ENCODE measurements at regions not wholly inside any gene's neighbourhood (a gene's known extent, or its start where the extent isn't known, plus 50 kb on each side); places are given as distances from the start of the nearest gene placed in this dataset.

DNA sequence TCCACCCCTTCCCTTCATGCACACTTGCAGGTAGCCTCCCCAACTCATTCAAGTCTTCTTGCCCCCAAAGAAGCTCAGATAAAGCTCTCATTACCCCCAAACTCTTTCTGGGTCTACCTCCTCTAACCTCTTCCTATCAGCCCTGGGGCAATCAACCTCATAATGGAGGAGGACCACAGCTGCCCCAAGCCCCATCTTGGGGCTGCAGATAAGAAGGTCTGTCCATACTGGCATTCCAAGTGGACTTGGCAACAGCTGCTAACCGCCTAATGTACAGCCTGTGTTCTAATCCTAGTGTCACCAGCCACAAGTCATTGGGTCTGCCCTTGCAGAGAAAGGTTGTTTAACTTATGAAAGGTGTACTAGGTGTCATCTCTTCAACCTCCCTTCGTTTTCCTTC is 107.4 kb upstream of the ADGRF1 start:
- H3K4me3 Mint-ChIP-seq: no peak overlapping the region
- no peak overlapping the region for H3K27ac Mint-ChIP-seq
- TF ChIP-seq, protein P1, sequence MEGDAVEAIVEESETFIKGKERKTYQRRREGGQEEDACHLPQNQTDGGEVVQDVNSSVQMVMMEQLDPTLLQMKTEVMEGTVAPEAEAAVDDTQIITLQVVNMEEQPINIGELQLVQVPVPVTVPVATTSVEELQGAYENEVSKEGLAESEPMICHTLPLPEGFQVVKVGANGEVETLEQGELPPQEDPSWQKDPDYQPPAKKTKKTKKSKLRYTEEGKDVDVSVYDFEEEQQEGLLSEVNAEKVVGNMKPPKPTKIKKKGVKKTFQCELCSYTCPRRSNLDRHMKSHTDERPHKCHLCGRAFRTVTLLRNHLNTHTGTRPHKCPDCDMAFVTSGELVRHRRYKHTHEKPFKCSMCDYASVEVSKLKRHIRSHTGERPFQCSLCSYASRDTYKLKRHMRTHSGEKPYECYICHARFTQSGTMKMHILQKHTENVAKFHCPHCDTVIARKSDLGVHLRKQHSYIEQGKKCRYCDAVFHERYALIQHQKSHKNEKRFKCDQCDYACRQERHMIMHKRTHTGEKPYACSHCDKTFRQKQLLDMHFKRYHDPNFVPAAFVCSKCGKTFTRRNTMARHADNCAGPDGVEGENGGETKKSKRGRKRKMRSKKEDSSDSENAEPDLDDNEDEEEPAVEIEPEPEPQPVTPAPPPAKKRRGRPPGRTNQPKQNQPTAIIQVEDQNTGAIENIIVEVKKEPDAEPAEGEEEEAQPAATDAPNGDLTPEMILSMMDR (IDR thresholded peaks at IDR 0.05; ENCODE audit: unreplicated experiment): no peak
- H3K4me1 Mint-ChIP-seq: peaks cover 21% of the 10 kb centered on the region
- DNase-seq (ENCODE audit: low spot score in 2 of 2, unreplicated experiment in 2 of 2): no peak
- no peaks in the 10 kb centered on the region for H3K27me3 Mint-ChIP-seq (ENCODE audit: low read depth)
- no peaks in the 10 kb centered on the region for H3K9me3 Mint-ChIP-seq
- no peaks in the 10 kb centered on the region for H3K36me3 Mint-ChIP-seq

GRCh38 chr6:47149066-47149465 is 106.9 kb upstream of the ADGRF1 start:
- H3K27me3 Mint-ChIP-seq (ENCODE audit: low read depth): no peaks in the 10 kb centered on the region
- H3K9me3 Mint-ChIP-seq: no peaks in the 10 kb centered on the region
- H3K27ac Mint-ChIP-seq: no peak overlapping the region
- H3K4me3 Mint-ChIP-seq: no peak overlapping the region
- TF ChIP-seq, protein P1 (IDR thresholded peaks at IDR 0.05; ENCODE audit: unreplicated experiment): no peak
- no peak for DNase-seq (ENCODE audit: low spot score in 2 of 2, unreplicated experiment in 2 of 2)
- peaks cover 24% of the 10 kb centered on the region for H3K4me1 Mint-ChIP-seq
- H3K36me3 Mint-ChIP-seq: no peaks in the 10 kb centered on the region

DNA sequence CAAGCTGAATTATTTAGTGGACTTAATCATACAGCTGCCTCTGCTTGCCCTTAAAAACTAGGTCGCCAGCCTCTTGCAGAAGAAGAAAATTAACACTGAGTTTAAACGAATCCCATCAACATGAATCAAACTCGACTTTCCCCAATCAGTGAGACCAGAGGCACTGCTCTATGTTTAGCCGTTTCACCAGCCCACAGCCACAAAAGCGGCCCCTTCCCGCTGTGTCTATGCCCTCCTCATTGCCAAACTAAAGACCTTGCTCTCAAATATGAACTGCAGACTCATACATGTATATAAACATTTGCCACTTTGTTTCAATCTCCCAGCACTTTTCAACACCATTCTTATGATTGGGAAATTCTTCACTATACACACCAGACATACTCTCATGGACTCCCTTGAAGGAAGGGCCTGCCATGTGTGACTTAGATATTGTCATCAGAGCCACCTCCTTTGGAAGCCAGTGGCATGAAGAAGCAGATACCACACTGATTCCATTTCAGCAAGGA is 105.8 kb upstream of the ADGRF1 start:
- Mint-ChIP-seq H3K4me3 (no peak overlapping the region), H3K36me3 (peaks cover 2% of the 10 kb centered on the region), H3K4me1 (peaks cover 17% of the 10 kb centered on the region), H3K27me3 (ENCODE audit: low read depth) (no peaks in the 10 kb centered on the region), H3K27ac (no peak overlapping the region), H3K9me3 (peaks cover 1% of the 10 kb centered on the region)
- TF ChIP-seq, protein P1 (IDR thresholded peaks at IDR 0.05; ENCODE audit: unreplicated experiment): no peak
- no peak for DNase-seq (ENCODE audit: low spot score in 2 of 2, unreplicated experiment in 2 of 2)

GRCh38 chr6:47147175-47147727 is 105.1 kb upstream of the ADGRF1 start:
- Mint-ChIP-seq H3K4me1 (peaks cover 16% of the 10 kb centered on the region), H3K27me3 (ENCODE audit: low read depth) (no peaks in the 10 kb centered on the region), H3K9me3 (peaks cover 8% of the 10 kb centered on the region), H3K4me3 (no peak overlapping the region), H3K36me3 (peaks cover 2% of the 10 kb centered on the region), H3K27ac (no peak overlapping the region)
- no peak for DNase-seq (ENCODE audit: low spot score in 2 of 2, unreplicated experiment in 2 of 2)
- TF ChIP-seq, protein P1 (IDR thresholded peaks at IDR 0.05; ENCODE audit: unreplicated experiment): no peak

DNA sequence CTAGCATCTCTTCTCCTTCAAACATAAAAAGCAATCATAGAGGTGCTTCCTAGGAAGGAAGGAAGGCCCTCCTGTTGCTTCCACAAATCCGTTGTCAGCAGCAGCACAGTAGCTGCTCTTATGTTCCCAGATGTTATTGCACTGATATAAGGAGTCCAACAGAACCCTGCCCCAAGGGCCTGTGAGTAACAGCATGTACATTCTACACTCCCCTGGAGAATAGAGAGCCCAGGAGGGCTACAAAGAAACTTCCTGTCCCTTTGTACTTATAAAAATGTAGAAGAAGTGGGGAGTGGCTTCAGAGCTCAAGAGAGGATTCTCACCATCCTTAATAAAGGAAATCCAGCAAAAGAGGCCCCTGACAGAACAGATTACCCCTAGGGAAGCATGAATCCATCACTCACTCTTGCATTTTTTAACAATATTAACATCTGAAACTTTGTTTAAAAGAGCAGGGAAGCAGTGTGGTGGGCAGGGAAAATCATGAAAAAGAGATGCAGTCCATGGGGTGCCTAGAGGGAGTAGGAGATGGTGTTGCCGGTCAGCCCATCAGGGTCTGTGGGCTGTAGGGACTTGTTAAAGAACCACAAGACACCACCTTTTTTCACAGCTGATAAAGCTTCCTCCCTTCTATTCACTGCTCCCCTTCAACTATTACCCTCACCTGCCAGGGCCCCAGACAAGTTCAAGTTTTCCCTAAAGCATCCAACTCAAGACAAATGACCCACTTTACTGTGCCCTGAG is 104.5 kb upstream of the ADGRF1 start:
- Mint-ChIP-seq H3K27me3 (ENCODE audit: low read depth) (no peaks in the 10 kb centered on the region), H3K9me3 (peaks cover 9% of the 10 kb centered on the region), H3K36me3 (peaks cover 2% of the 10 kb centered on the region), H3K27ac (no peak overlapping the region), H3K4me1 (peaks cover 16% of the 10 kb centered on the region), H3K4me3 (no peak overlapping the region)
- TF ChIP-seq, protein P1 (IDR thresholded peaks at IDR 0.05; ENCODE audit: unreplicated experiment): no peak
- DNase-seq (ENCODE audit: low spot score in 2 of 2, unreplicated experiment in 2 of 2): no peak

All from mesothelial cell of epicardium (in vitro differentiated cells).